DND-41 (cell line): ENCODE measurements at regions not wholly inside any gene's neighbourhood (a gene's known extent, or its start where the extent isn't known, plus 50 kb on each side); places are given as distances from the start of the nearest gene placed in this dataset.

Experiments
- CTCF ChIP-seq: IDR thresholded peaks from 2 replicates; pipeline ENCODE4 v1.5.1; 2012; ENCODE audit warnings: borderline replicate concordance, low read length, moderate library complexity, mild to moderate bottlenecking; ENCODE audit not compliant: poor library complexity, severe bottlenecking; ENCODE audit errors: extremely low read depth
- EZH2 ChIP-seq: IDR thresholded peaks from 3 replicates; pipeline ENCODE4 v1.6.1; 2012; ENCODE audit warnings: borderline replicate concordance, low read depth, mild to moderate bottlenecking, moderate library complexity, low read length, inconsistent platforms; ENCODE audit not compliant: severe bottlenecking

GRCh38 chr20:57883224-57883623 lies 173.4 kb upstream of the PMEPA1 start:
- TF ChIP-seq CTCF: no peak
- no peak for TF ChIP-seq EZH2
